Bronchial epithelial cell (primary cell): ENCODE measurements at regions not wholly inside any gene's neighbourhood (a gene's known extent, or its start where the extent isn't known, plus 50 kb on each side); places are given as distances from the start of the nearest gene placed in this dataset.

Source experiments
- DNase-seq: peaks from one replicate; pipeline ENCODE4 v3.0.0-alpha.2; 2010; ENCODE audit warnings: low read depth
- FAIRE-seq: peaks from 2 replicates; lab custom pipeline; 2011; peaks lifted over from hg19 to GRCh38; lab: Jason Lieb, UNC
- H3K27me3 ChIP-seq: 2 replicates; pipeline ENCODE4 v1.5.1; 2011; ENCODE audit warnings: low read length; ENCODE audit not compliant: control insufficient read depth, insufficient read depth
- H3K36me3 ChIP-seq: 2 replicates; pipeline ENCODE4 v1.5.1; 2011; ENCODE audit warnings: low read length; ENCODE audit not compliant: control insufficient read depth, insufficient read depth
- H3K4me3 ChIP-seq: 2 replicates; pipeline ENCODE4 v1.5.1; 2011; ENCODE audit warnings: mild to moderate bottlenecking, low read depth, low read length, control low read depth
- CTCF ChIP-seq: IDR thresholded peaks from 2 replicates; pipeline ENCODE4 v1.5.1; 2011; ENCODE audit warnings: mild to moderate bottlenecking, moderate library complexity, low read length, control low read depth, inconsistent platforms; ENCODE audit not compliant: insufficient read depth, severe bottlenecking

GRCh38 chr4:116357758-116358157 lies 727.6 kb downstream of the TRAM1L1 start:
- Histone ChIP-seq H3K4me3 (no peak overlapping the region), H3K27me3 (no peaks in the 10 kb centered on the region), H3K36me3 (no peaks in the 10 kb centered on the region)
- DNase-seq (peak; percentile 39), FAIRE-seq (peak; percentile 52)
- no peak for TF ChIP-seq CTCF

GRCh38 chr4:116346750-116347149 lies 738.6 kb downstream of the TRAM1L1 start:
- Histone ChIP-seq H3K36me3 (no peaks in the 10 kb centered on the region), H3K4me3 (no peak overlapping the region), H3K27me3 (no peaks in the 10 kb centered on the region)
- TF ChIP-seq CTCF, result no peak
- DNase-seq (no peak), FAIRE-seq (no peak)

GRCh38 chr4:116343809-116344208 lies 741.6 kb downstream of the TRAM1L1 start:
- no peak for TF ChIP-seq CTCF
- no peaks in the 10 kb centered on the region for H3K36me3 ChIP-seq
- FAIRE-seq, result no peak
- DNase-seq, result no peak
- no peak overlapping the region for H3K4me3 ChIP-seq
- no peaks in the 10 kb centered on the region for H3K27me3 ChIP-seq

GRCh38 chr4:116342143-116342542 lies 743.2 kb downstream of the TRAM1L1 start:
- no peak for TF ChIP-seq CTCF
- no peak overlapping the region for H3K4me3 ChIP-seq
- DNase-seq (no peak), FAIRE-seq (no peak)
- H3K36me3 ChIP-seq, result no peaks in the 10 kb centered on the region
- no peaks in the 10 kb centered on the region for H3K27me3 ChIP-seq

GRCh38 chr4:116332508-116332907 lies 752.9 kb downstream of the TRAM1L1 start:
- no peak for TF ChIP-seq CTCF
- FAIRE-seq (no peak), DNase-seq (no peak)
- no peak overlapping the region for H3K4me3 ChIP-seq
- no peaks in the 10 kb centered on the region for H3K27me3 ChIP-seq
- H3K36me3 ChIP-seq, result no peaks in the 10 kb centered on the region

GRCh38 chr4:116328261-116328860 lies 757.0 kb downstream of the TRAM1L1 start:
- DNase-seq (no peak), FAIRE-seq (no peak)
- Histone ChIP-seq H3K27me3 (no peaks in the 10 kb centered on the region), H3K4me3 (no peak overlapping the region), H3K36me3 (no peaks in the 10 kb centered on the region)
- no peak for TF ChIP-seq CTCF
